ENCODE measurements at regions not wholly inside any gene's neighbourhood (a gene's known extent, or its start where the extent isn't known, plus 50 kb on each side); places are given as distances from the start of the nearest gene placed in this dataset.

- no peak overlapping the region for H3K4me3 ChIP-seq (ENCODE audit: low read depth, low read length)
Measured at GRCh38 chr17:79541056-79541850, 69.6 kb downstream of the RBFOX3 start.

GRCh38 chr17:79539944-79540705, 70.7 kb downstream of the RBFOX3 start:
- no peak overlapping the region for H3K4me3 ChIP-seq (ENCODE audit: low read depth, low read length)

GRCh38 chr17:79538291-79538690, 72.6 kb downstream of the RBFOX3 start:
- H3K4me3 ChIP-seq (ENCODE audit: low read depth, low read length): no peak overlapping the region

DNA sequence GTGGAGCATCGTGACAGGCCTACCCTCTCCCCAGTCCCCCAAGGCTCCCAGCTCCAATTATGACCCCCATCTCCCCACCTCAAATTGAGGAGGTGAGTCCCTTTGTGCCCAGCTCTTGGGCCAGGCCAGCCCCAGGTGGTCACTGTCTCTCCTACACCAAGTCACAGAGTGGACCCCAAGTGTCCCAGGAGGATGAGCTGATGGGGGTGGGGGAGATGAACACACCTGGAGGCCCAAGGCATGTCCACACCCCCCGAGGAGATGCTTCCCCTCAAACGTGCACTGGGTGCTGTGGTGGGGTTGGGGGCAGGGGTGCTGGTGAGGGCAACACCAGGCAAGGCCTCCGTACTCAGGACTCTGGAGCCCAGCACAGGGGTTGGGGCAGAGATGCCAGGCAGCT, 73.2 kb downstream of the RBFOX3 start:
- no peak overlapping the region for H3K4me3 ChIP-seq (ENCODE audit: low read depth, low read length)

- no peak overlapping the region for H3K4me3 ChIP-seq (ENCODE audit: low read depth, low read length)
Measured at GRCh38 chr17:79537061-79537460, 73.8 kb downstream of the RBFOX3 start.

- no peak overlapping the region for H3K4me3 ChIP-seq (ENCODE audit: low read depth, low read length)
Measured at GRCh38 chr17:79536212-79536840, 74.5 kb downstream of the RBFOX3 start.

DNA sequence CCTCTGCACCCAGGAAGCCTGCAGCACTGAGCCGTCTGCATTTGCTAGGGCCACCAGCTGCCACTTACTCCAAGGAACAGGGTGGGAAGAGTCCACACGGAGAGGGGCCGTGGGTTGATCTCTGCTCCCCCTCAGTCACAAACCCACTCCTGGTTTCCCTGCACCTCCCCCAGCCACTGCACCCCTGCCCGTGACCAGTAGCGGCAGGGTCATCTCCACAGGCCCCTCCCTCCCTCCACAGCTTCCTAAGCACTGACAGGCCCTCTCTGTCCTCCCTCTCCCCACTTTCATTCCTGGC, 75.2 kb downstream of the RBFOX3 start:
- no peak overlapping the region for H3K4me3 ChIP-seq (ENCODE audit: low read depth, low read length)

- no peak overlapping the region for H3K4me3 ChIP-seq (ENCODE audit: low read depth, low read length)
Measured at GRCh38 chr17:79534851-79535727, 75.8 kb downstream of the RBFOX3 start.

- no peak overlapping the region for H3K4me3 ChIP-seq (ENCODE audit: low read depth, low read length)
Measured at GRCh38 chr17:79534111-79534510, 76.7 kb downstream of the RBFOX3 start.

DNA sequence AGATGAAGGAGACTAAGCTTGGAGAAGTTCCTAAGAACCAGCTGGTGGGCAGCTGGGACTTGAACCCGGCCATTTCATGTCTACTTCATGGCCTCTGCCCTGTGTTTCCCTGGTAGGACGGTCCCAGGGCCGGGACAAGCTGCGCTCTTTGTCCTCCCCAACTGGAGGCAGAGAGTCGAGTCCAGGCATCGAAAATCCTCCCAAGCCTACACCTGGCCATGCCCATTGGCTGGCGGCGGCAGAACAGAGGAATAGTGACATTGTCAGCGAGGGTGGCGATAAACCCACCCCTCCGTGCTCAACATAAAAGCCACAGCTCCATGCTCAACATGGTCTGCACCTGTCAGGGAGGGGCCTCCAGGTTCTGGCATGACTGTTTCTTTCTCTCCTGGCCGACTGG, 77.7 kb downstream of the RBFOX3 start:
- H3K4me3 ChIP-seq (ENCODE audit: low read depth, low read length): no peak overlapping the region

DNA sequence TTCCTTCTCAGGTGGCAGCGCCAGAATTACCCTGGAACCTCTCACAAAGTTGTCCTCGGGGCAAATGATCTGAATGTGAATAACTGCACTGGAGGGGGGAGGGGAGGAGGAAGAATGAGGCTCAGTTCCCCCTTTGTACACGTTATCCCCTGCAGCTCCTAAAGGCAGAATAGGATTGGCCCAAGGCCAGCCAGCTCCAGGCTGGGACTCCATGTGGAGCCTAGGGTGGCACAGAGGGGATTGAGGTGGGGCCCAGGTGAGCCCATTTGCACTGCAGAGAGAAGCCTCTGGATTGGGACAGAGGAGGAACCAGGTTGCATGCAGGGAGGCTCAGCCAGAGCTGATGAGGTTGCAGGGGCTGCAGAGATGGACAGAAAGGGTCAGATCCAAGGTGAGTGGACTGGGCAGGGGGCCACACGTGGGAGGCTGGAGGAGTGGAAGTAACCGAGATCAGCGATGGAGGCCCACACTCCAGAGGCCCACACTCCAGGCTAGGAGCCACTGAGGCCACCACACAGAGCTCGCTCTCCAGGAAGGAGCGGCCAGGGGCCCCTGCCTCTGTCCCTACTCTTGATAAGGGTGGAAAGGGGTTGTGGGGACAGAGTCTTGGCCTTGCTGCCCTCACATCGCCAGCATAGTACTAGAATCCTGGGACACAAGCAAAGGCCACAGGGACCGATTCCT, 78.6 kb downstream of the RBFOX3 start:
- H3K4me3 ChIP-seq (ENCODE audit: low read depth, low read length): no peak overlapping the region

DNA sequence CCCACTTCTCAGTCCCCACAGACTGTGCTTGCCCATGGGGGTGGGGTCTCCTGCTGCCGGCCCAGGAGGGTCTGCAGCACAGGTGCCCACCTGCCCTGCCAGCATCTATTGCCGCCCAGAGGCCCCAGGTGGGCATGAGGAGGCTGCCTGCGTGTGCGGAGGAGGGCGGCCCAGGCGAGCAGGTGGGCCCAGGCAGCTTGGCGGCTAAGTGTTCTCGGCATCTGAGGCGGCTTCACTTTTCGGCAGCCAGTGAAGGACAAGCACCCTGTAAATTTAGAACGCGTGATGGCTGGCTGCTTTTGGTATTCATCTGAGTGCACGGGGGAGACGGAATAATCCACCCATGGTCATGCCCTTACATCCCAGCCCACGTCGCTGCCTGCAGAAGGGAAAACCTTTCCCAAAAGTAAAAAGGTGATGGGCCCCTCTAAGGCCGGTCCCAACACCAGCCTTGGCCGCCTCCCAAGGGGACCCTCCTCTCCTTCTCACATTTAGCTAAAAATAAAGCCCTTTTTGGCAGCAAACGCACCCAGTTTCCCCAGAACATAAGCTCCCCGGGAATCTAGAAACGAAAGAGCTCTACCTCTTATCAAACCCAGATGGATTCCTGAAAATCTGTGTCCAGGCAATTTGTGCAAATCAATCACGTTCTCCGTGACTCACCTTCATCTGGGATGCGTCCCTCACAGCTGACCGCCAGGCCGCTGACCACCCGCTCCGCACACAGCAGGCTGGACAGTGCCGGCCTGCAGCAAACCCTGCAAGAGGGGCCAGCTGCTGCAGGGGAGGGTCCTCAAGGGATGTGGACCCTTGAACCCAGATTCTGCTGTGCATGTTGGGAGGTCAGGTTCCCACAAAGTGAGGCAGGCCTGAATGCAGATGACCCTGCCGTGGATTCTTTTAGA, 79.4 kb downstream of the RBFOX3 start:
- H3K4me3 ChIP-seq (ENCODE audit: low read depth, low read length): no peak overlapping the region

DNA sequence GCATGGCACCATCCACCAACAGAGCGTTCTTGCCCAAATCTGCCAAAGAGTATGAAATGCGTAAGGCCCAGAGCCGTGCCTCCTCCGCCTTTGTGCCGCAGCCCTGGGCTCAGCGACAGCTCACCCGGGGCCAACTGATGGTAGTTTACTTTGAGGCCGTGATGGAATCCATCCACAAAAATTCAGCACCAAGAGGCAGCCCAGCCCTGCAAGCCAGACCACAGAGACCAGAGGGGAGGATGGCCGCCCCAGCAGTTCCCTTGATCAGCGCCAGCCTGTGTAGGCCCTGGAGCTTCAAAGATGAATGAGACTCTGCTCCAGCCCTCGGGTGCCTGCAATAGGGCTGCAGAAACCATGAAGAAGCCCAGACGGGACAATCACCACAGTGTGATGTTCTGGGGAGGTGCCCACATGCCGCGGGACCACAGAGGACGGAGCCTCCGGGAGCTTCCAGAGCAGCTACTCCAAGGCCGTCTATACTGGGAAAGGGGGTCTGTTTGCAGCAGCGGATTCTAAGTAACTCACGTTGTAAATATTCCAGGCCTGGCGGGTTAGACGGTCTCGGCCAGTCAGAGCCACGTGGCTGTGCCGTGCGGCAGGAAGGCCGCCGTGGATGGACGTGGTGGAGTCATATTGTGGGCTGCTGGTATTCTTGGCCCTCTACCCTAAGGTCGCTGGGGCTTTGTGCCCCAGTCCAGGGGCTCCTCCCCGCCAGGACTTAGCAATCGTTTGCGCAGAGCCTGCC, 80.3 kb downstream of the RBFOX3 start:
- no peak overlapping the region for H3K4me3 ChIP-seq (ENCODE audit: low read depth, low read length)

DNA sequence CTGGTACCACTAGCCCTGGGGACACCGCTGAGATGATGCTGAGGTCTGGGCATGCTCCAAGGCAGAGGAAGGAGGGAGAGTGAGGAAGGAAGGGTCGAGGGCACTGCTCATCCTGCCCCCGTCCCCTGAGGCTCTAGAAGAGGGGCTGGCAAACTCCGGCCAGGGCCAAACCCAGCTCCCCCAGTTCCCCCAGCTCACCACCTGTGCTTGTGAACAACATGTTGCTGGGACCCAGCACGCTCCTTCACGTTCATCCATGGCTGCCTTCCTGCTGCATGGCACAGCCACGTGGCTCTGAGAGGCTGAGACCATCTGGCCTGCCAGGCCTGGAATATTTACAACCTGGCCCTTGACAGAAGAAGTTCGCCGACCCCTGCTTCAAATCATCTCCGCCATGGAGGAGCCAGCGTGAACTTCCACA, 81.2 kb downstream of the RBFOX3 start:
- no peak overlapping the region for H3K4me3 ChIP-seq (ENCODE audit: low read depth, low read length)

DNA sequence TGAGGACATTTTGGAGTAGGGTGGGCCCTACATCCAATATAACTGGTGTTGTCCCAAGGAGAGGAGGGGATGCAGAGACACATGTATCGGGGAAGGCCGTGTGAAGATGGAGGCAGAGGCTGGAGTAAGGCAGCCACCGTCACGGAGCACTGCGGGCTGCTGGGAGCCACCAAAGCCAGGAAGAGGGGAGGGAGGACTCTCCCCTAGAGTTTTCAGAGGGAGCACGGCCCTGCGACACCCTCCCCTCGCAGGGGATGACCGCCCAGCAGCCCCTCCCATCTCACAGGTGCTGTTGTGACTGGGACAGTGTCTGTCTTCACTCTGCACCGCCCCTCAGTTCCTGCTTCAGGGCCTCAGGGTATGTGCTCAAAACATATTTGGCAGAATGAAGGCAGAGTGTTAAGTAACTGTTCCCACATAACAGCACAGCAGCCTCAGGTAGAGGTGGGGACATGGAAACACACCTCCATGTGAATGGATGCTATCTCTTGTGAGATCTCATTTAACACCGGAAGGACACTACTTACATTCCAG, 82.2 kb downstream of the RBFOX3 start:
- H3K4me3 ChIP-seq (ENCODE audit: low read depth, low read length): no peak overlapping the region

DNA sequence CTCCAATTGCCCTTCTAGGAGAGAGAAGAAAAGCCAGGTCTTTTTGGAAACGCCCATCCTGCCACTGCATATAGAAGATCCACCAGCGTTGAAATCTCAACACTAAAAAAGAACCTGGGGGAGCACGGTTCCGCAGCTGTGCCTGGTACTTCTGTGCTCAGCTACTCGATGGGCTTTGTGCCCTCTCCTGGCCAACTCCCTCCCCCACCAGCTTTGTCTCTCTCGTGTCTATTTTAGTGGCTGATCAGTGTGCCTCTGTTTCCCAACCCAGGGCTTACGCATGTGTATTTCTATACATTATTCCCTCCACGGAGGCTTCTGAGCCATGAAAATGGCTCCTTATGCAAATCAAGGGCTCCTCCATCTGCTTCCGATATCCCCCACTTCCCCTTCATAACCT, 83.5 kb downstream of the RBFOX3 start:
- H3K4me3 ChIP-seq (ENCODE audit: low read depth, low read length): no peak overlapping the region

DNA sequence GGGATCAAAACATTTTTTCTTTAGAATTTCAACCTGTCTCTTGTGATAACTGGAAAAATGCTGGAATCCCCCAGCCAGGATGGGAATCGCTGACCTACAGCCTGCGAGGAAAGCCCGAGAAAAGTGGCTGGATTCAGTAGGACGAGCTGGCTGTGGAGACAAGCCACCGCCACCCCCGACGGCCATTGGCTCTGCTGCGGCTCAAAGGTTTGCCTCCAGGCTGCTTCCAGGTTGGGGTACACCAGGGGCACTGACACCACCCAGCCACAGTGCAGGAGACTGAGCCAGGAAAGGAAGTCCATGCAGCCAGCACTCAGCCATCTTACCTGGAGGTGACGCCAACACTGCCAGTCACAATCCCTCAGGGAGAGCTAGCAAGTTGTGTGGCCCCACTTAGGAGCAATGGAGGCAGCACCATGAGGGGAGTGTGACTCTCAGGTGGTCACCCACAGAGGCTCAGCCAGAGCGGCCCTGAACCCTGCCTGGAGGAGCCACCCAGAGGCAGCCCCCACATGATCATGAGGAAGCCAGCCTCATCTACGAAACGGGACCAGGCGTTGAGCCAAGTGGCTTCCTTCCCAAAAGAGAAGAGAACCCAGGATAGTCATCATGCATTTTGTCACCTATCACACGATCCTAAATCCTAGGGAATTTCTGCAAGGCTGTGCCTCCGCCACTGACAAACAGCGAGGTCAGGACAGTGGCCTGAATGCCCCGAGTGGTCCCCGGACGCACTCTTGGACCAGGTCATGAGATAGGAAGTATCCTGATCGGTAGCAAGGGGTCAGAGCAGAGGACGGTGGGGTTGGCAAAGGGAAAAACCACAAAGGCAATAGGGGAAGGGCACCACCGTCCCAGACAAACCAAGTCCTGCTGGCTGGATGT, 84.8 kb downstream of the RBFOX3 start:
- H3K4me3 ChIP-seq (ENCODE audit: low read depth, low read length): no peak overlapping the region
